ENCODE measurements at regions not wholly inside any gene's neighbourhood (a gene's known extent, or its start where the extent isn't known, plus 50 kb on each side); places are given as distances from the start of the nearest gene placed in this dataset.

GRCh38 chr3:105927741-105928140, 58.9 kb upstream of the CBLB start:
- no peak for TF ChIP-seq GLIS3 (CRISPR knock-in tag; IDR thresholded peaks at IDR 0.05)
- TF ChIP-seq RARB (CRISPR knock-in tag; IDR thresholded peaks at IDR 0.05) = no peak
- TF ChIP-seq ZNF70 (CRISPR knock-in tag; IDR thresholded peaks at IDR 0.05) = no peak
- no peak for TF ChIP-seq ARNTL (CRISPR knock-in tag; IDR thresholded peaks at IDR 0.05; ENCODE audit: borderline replicate concordance, low read depth)
- TF ChIP-seq PPARA (CRISPR knock-in tag; IDR thresholded peaks at IDR 0.05; ENCODE audit: borderline replicate concordance) = no peak
- no peak for TF ChIP-seq ZNF565 (CRISPR knock-in tag; conservative IDR thresholded peaks at IDR 0.05; ENCODE audit: low read depth)
- TF ChIP-seq TSHZ2 (CRISPR knock-in tag; IDR thresholded peaks at IDR 0.05) = no peak
- no peak for TF ChIP-seq SNAI2 (CRISPR knock-in tag; IDR thresholded peaks at IDR 0.05)
- TF ChIP-seq POU6F1 (CRISPR knock-in tag; IDR thresholded peaks at IDR 0.05; ENCODE audit: borderline replicate concordance, low read depth) = no peak

Data from SK-N-SH treated with all-trans-retinoic acid at 6 μM for 48 hours (cell line).